ENCODE measurements at regions not wholly inside any gene's neighbourhood (a gene's known extent, or its start where the extent isn't known, plus 50 kb on each side); places are given as distances from the start of the nearest gene placed in this dataset.
A peak's percentile ranks its signal among the peaks of the same experiment; 100 is the strongest.

DNA sequence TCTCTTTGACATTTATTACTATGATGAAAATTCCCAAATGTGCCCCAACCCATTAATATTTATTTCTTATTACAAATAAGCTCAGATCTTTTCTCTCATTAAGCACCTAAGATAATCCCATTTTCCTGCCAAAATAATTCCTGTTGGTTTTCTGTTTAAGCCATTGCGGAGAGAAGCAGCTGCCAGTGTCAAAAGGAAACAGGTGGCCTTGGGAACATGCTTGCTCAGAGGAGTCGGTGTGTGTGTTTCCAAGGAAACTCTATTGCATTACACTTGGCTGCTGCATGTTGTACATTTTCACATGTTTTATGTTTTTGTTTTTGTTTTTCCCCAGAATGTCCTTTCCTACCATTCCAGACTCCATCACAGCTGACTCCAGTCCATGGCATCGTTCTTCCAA lies 56.4 kb downstream of the CD24 start:
- DNase-seq = peak; percentile 52

GRCh38 chr6:106916891-106917290 lies 57.6 kb downstream of the CD24 start:
- no peak for DNase-seq

DNA sequence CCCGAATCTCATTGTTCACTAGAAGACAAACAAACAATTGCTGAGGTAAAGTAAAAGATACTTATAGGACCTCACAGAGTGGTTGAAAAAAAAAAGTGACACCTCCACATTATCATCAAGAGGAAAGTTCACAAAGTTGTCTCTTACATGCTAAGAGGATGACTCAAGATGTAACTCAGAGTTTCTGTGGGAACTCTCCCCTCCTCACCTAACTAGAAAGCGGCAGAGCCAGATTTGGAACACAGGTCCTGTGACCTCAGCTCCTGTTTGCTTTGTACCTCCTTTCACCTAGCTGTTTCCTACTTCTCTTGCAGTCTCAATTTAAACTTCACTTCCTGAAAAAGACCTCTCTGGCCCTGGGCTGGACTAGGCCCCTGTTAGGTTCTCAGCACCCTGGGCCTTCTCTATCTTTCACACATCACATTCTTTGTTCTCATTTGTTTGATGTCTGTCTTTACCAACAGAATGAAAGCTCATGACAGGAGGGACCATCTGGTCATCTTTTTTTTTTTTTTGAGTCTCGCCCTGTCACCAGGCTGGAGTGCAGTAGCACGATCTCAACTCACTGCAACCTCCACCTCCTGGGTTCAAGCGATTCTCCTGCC lies 60.8 kb downstream of the CD24 start:
- peak; percentile 15 for DNase-seq

GRCh38 chr6:106913111-106913510 lies 61.4 kb downstream of the CD24 start:
- DNase-seq = no peak

DNA sequence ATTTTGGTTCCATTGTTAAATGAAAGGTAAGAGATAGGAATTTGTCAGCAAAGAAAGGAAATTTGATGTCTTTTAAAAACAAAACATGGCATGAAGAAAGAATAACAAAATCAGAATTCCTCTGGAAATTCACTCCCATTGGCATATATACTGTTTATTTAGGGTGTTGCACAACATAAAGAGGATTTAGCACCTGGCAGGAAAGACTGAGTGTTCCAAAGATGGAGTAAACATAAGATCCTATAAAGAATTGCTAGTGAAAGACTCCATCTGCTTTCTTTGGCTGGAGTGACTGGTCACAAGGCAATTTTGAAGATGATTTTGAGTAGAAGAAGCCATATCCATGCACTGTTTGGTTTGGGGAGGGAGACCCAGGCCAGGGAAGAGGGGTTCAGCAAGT lies 62.4 kb downstream of the CD24 start:
- DNase-seq = no peak

GRCh38 chr6:106910999-106911949 lies 63.3 kb downstream of the CD24 start:
- DNase-seq = peak; percentile 73

DNA sequence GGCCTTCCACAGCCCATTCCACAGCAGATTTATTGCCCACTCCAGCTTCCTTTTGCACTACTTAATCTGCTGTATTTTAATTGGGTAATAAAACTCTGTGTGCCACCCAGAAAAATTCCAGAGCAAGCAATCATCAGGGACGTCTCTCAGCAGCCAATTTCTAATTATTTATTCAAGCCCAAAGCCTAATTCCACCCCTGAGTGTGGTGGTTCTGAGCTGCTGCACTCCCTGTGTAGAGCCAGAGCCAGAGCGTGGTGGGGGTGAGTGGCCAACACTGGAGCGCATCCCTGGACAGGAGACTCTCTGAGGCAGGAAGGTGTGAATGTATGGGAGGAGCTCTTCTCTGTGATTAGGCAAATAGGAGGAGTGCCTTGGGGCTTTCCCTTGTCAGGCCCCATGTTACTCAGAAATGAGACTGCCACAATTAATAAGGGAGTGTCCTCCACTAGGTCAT lies 66.1 kb downstream of the CD24 start:
- DNase-seq = no peak

GRCh38 chr6:106907754-106908153 lies 66.8 kb downstream of the CD24 start:
- DNase-seq = no peak

DNA sequence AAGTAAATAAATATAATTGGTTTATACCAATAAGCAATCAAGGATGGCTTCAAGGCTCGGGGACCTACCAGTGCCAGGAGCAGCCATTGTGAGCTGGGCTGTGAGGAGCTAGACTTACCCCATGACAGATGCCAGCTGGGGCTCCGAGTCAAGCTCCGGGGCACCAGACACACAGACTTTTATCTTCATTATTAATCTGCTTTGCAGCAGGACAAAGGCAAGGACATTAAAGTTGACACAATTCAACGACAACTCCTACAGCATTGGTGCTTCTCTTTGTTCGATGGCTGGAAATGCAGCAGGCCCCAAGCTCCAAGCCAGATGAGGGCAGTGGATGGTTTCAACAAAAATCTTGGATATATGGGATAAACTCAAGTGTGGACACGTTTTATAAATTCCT lies 68.3 kb downstream of the CD24 start:
- DNase-seq = no peak

GRCh38 chr6:106903299-106903698 lies 71.2 kb downstream of the CD24 start:
- DNase-seq = no peak

DNA sequence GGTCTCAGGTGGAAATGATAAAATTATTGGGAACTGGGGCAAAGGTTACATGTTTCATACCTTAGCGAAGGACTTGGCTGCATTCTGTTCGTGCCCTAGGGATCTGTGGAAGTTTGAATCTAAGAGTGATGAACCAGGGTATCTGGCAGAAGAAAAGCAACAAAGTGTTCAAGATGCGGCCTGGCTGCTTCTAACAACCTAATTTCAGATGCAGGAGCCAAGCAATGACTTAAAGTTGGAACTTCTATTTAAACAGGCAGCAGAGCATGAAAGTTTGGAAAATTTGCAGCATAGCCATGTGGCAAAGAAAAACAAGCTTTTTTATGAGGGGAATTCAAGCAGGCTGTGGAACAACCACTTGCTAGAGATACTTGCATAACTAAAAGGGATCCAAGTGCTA lies 73.5 kb downstream of the CD24 start:
- DNase-seq = no peak

- DNase-seq = no peak
Observed at GRCh38 chr6:106899697-106900096, 74.8 kb downstream of the CD24 start.

- DNase-seq = no peak
Observed at GRCh38 chr6:106897580-106897979, 76.9 kb downstream of the CD24 start.

DNA sequence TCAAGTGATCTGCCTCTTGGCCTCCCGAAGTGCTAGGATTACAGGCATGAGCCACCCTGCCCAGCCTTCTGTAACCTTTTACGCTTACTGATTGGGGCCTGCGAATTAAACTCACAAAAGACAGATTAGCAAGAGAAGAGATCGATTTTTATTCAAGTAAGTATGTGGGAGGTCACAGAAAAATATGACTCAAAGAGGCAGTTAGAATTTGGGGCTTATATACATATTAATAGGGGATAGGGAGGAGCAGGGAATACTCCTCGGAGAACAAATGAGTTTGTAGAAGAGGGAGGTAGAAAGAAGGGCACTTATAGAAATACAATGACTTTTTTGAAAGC lies 78.9 kb downstream of the CD24 start:
- DNase-seq = no peak

GRCh38 chr6:106894978-106895702 lies 79.4 kb downstream of the CD24 start:
- DNase-seq = no peak

DNA sequence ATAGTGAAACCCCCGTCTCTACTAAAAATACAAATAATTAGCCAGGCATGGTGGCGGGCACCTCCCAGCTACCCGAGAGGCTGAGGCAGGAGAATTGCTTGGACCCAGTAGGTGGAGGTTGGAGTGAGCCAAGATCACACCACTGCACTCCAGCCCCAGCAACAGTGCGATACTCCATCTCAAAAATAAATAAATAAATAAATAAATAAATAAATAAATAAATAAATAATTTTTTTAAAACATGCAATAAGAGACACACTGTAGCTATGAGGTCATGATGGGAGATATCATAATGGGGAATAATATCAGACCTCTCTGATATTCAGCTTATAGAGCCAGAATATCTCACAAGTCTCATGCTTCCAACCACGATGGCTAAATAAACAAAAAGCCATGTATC lies 82.3 kb downstream of the CD24 start:
- DNase-seq = no peak

DNA sequence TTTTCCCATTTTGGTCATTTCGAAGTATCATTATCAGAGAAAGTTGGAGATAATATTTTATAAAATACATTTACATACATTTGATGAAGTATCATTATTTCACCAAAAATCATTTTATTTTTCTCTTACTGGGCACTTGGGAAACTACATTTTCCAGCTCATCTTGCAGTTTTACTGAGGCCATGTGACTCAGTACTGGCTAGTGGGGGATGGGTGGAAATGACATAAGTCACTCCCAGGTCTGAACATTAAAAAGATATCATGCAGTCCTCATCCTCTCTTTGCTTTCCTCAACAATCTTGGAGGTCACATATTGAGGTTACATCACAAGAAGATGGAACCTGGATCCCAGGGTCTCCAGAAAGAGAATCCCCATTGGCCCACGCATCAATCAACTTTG lies 84.1 kb downstream of the CD24 start:
- DNase-seq = no peak

DNA sequence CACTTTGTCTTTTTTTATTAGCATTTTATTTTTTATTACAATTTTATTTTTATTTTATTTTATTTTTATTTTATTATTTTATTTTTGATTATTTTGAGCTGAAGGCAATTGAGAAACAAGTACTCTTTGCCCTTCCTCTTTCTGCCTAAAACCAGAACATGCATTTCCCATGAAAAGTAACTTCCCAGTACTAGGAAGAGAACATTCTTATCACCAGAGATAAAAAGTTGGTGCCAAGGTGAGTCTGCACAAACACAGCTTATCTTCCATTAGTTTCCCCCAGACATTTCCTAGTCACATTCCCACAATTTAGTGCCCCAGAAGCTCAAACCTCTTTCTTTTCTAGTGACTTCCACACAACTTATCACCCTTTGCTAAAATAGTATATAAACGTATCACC lies 84.8 kb downstream of the CD24 start:
- DNase-seq = no peak

DNA sequence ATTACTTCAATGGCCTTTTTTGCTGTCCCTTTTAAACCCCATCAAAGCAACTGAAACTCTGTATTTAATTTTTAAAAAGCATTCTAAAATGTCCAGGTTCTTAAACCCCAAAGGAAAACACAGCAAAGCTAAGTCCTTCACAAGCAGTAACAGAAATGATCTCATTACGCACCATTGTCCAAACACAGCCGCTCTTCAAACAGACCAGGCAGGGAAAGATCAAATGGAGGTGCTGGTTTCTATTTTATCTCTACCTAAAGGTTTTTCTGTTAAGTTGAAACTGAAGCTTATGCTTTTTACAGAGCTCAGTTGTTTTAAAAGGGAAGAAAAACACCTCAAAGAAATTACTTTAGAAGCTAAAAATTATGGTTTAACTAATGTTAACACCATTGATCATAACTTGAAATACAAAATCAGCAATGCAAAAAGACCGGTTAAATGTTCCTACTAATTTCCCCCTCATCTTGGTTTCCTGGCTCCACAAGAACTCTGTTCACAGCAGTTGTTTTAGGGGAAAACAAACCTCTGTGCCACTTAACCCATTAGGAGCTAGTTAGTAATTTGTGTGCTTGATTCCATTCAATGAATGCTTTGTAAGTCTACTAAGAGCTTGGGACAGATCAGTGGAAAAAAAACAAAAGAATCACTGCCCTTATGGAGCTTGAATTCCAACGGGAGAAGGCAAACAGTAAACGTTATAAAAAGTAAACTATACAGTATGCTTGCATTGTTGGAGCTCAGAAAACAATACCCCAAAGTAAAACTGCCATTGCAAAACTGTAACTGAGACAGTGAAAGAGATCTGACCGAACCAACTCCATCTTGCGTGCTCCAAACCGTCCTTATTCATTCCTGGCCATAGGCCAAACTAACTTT lies 87.4 kb downstream of the CD24 start:
- DNase-seq = no peak

GRCh38 chr6:106886081-106886843 lies 88.3 kb downstream of the CD24 start:
- DNase-seq = no peak

GRCh38 chr6:106885679-106886078 lies 88.8 kb downstream of the CD24 start:
- no peak for DNase-seq

DNA sequence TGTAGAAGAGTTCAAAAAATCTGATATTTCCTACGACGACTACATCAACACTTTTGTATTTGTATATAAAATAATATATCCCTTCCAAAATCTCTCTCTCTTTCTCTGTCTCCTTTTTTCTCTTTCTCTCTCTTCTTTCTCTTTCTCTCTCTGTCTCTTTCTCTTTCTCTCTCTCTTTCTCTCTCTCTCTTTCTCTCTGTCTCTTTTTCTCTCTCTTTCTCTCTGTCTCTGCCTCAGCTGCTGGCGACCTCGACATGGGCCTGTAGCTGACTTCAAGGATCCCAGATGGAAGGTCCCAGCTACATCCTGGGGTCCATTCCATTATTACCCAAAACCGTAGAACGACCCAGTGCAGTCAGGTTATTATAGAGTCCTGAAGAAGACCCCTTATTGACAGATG lies 90.0 kb downstream of the CD24 start:
- no peak for DNase-seq
